ENCODE measurements at regions not wholly inside any gene's neighbourhood (a gene's known extent, or its start where the extent isn't known, plus 50 kb on each side); places are given as distances from the start of the nearest gene placed in this dataset.

DNA sequence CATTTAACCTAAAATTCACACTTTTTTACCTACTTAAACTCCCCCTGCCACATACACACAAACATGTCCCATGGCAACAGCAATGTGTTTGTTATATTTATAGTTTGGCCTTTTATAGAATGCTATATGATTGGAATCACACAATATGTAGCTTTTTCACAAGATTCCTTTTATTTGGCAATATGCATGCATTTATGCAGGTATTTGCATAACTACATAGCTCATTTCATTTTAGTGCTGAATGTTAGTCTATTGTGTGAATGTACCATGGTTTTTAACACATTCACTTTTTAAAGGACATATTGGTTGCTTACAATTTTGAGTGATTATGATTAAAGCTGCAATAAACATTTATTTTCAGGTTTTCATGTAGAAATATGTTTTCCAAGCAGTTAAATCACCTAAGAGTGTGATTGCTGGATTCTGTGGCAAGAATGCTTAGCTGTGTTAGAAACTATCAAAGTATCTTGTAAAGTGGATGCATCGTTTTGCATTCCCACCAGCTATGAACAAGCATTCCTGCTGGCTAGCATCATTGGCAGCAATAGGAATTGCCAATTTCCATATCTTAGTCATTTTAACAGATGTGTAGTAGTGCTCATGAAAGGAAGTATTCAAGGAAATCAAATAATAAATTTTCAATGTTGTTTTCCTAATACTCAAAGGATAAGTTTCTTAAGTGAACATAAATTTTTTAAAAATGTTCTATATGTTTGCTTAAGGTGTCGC lies 557.0 kb downstream of the SLITRK1 start:
- H3K4me2 ChIP-seq (ENCODE audit: insufficient read depth, low read length) = no peak overlapping the region

DNA sequence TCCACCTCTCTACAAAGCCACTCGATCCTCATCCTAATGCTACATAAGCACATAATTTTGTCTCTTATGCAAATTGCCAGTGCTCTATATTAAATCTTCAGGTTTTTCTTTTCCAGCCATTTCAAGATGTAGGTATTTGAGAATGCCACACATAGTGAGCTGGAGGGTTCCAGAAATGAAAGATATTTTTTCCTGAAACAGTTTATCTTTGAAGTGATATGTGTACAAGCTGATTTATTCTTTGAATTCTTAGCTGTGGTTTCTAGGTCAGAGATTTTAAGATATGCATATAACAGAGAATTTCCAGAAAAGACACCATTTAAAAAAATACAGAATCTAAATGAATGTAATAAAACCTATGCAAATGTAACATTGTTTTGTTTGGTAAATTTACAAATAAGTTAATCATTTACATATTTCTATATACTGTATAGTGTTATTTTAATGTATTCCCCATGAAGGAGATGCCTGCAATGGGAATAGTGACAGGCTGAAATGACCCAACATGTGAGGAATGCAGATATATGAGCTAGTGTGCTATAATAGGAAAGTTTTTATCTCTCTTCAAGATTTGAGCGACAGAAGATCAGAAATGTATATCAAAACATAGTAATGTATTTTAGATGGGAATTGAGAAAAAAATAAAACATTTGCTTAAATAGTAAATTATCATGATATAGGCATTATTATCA lies 570.2 kb downstream of the SLITRK1 start:
- no peaks in the 10 kb centered on the region for H3K36me3 ChIP-seq (ENCODE audit: insufficient read depth, low read length)
- H3K27ac ChIP-seq (ENCODE audit: low read depth, low read length) = no peak overlapping the region
- H4K20me1 ChIP-seq (ENCODE audit: insufficient read depth, low read length) = no peaks in the 10 kb centered on the region
- no peak overlapping the region for H3K4me3 ChIP-seq (ENCODE audit: insufficient read depth, low read length)
- H2AFZ ChIP-seq (ENCODE audit: low read length) = no peak overlapping the region
- H3K79me2 ChIP-seq (ENCODE audit: insufficient read depth, low read length) = no peaks in the 10 kb centered on the region
- TF ChIP-seq, protein P1, sequence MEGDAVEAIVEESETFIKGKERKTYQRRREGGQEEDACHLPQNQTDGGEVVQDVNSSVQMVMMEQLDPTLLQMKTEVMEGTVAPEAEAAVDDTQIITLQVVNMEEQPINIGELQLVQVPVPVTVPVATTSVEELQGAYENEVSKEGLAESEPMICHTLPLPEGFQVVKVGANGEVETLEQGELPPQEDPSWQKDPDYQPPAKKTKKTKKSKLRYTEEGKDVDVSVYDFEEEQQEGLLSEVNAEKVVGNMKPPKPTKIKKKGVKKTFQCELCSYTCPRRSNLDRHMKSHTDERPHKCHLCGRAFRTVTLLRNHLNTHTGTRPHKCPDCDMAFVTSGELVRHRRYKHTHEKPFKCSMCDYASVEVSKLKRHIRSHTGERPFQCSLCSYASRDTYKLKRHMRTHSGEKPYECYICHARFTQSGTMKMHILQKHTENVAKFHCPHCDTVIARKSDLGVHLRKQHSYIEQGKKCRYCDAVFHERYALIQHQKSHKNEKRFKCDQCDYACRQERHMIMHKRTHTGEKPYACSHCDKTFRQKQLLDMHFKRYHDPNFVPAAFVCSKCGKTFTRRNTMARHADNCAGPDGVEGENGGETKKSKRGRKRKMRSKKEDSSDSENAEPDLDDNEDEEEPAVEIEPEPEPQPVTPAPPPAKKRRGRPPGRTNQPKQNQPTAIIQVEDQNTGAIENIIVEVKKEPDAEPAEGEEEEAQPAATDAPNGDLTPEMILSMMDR (IDR thresholded peaks at IDR 0.05; ENCODE audit: extremely low read depth, low read depth, low read length) = no peak
- no peaks in the 10 kb centered on the region for H3K4me1 ChIP-seq (ENCODE audit: insufficient read depth, low read length)
- no peaks in the 10 kb centered on the region for H3K9me3 ChIP-seq (ENCODE audit: low read depth, low read length)
- DNase-seq (ENCODE audit: insufficient read length, low spot score, missing footprints) = no peak
- no peaks in the 10 kb centered on the region for H3K27me3 ChIP-seq (ENCODE audit: insufficient read depth, low read length)
- H3K4me2 ChIP-seq (ENCODE audit: insufficient read depth, low read length) = no peak overlapping the region

More for the DNA sequence above, 557.0 kb downstream of the SLITRK1 start:
- H3K4me1 ChIP-seq (ENCODE audit: insufficient read depth, low read length) = peaks cover 3% of the 10 kb centered on the region
- H2AFZ ChIP-seq (ENCODE audit: low read length) = no peak overlapping the region
- H3K36me3 ChIP-seq (ENCODE audit: insufficient read depth, low read length) = no peaks in the 10 kb centered on the region
- H3K9me3 ChIP-seq (ENCODE audit: low read depth, low read length) = no peaks in the 10 kb centered on the region
- TF ChIP-seq, protein P1 (IDR thresholded peaks at IDR 0.05; ENCODE audit: extremely low read depth, low read depth, low read length) = no peak
- H3K27ac ChIP-seq (ENCODE audit: low read depth, low read length) = no peak overlapping the region
- no peaks in the 10 kb centered on the region for H3K27me3 ChIP-seq (ENCODE audit: insufficient read depth, low read length)
- DNase-seq (ENCODE audit: insufficient read length, low spot score, missing footprints) = peak; percentile 25
- H3K4me3 ChIP-seq (ENCODE audit: insufficient read depth, low read length) = no peak overlapping the region
- no peaks in the 10 kb centered on the region for H3K79me2 ChIP-seq (ENCODE audit: insufficient read depth, low read length)
- no peaks in the 10 kb centered on the region for H4K20me1 ChIP-seq (ENCODE audit: insufficient read depth, low read length)

DNA sequence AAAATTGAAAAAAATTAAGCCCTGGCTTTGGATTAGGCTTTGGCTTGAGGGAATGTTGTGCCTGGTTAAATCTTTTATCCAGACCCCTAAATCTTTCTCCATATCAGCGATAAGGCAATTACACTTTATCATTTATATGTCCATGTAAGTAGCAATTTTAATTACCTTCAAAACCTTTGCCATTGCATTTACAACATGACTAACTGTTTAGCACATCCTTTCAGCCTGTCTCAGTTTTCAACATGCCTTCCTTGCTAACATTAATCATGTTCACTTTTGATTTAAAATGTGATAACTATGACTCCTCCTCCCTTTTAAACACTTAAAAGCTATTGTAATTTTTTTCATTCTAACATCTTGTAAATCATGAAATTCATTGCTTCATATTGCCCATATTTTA lies 583.7 kb downstream of the SLITRK1 start:
- H3K27me3 ChIP-seq (ENCODE audit: insufficient read depth, low read length) = no peaks in the 10 kb centered on the region

More for the DNA sequence above, 583.7 kb downstream of the SLITRK1 start:
- TF ChIP-seq, protein P1 (IDR thresholded peaks at IDR 0.05; ENCODE audit: extremely low read depth, low read depth, low read length) = no peak
- H3K4me3 ChIP-seq (ENCODE audit: insufficient read depth, low read length) = no peak overlapping the region
- H3K27ac ChIP-seq (ENCODE audit: low read depth, low read length) = no peak overlapping the region
- H3K4me2 ChIP-seq (ENCODE audit: insufficient read depth, low read length) = no peak overlapping the region
- no peak for DNase-seq (ENCODE audit: insufficient read length, low spot score, missing footprints)
- H4K20me1 ChIP-seq (ENCODE audit: insufficient read depth, low read length) = no peaks in the 10 kb centered on the region
- no peak overlapping the region for H2AFZ ChIP-seq (ENCODE audit: low read length)
- H3K4me1 ChIP-seq (ENCODE audit: insufficient read depth, low read length) = no peaks in the 10 kb centered on the region
- H3K9me3 ChIP-seq (ENCODE audit: low read depth, low read length) = no peaks in the 10 kb centered on the region
- H3K79me2 ChIP-seq (ENCODE audit: insufficient read depth, low read length) = no peaks in the 10 kb centered on the region
- H3K36me3 ChIP-seq (ENCODE audit: insufficient read depth, low read length) = no peaks in the 10 kb centered on the region

Measured in osteoblast (primary cell).